ENCODE measurements at regions not wholly inside any gene's neighbourhood (a gene's known extent, or its start where the extent isn't known, plus 50 kb on each side); places are given as distances from the start of the nearest gene placed in this dataset.
"Not testable (repeated sequence)": the region's sequence is repeated elsewhere in the genome, so short reads cannot be mapped to it uniquely, and the experiment has no call there.

DNA sequence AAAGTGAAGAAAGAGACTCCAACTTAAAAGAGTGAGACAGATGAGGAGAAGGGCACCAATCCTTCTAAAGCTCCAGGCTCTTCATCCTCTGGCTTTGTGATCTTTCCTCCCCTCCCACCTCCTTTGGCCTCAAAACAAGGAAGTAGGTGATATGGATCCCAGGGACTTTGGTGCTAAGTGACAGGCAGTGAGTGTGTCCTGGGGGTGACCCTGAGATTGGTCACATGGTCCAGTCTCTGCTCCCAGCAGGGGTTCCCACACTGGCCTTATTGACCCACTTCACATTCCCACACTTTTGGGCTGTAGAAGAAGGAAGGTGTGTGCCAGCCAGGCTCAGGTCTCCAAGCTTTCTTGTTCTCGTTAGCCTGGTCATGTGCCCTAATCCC lies 401.2 kb upstream of the PROX1 start:
- Mint-ChIP-seq H3K4me1 (no peaks in the 10 kb centered on the region), H3K27ac (no peak overlapping the region), H3K9me3 (peaks cover 0 to 3% (median 0%) of the 10 kb centered on the region in 6 donors), H3K27me3 (ENCODE audit: low read depth in 3 of 3) (peaks cover 2 to 3% (median 2%) of the 10 kb centered on the region in 3 donors), H3K4me3 (no peak overlapping the region), H3K36me3 (no peaks in the 10 kb centered on the region)
- no peak for DNase-seq

DNA sequence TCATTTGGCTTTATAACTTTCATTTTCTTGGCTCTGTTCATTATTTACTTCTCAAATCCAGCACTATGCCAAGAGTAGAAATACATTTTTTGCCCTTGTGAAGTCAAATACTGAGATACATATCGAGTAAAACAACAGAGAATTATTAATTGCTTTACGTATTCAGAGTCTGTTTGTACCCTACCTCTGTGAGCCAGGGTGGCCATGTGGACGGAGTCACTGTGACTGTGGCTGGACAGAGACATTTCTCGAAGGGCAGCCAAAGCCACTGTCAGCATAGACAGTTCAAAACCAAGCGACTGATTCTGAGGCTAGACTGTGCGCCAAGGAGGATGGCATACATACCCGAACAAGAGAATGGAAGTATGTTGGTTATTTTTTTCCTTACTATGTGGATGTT lies 391.0 kb upstream of the PROX1 start:
- H3K4me1 Mint-ChIP-seq, result no peaks in the 10 kb centered on the region
- DNase-seq, result no peak
- H3K27ac Mint-ChIP-seq, result no peak overlapping the region
- peaks cover 0 to 5% (median 0%) of the 10 kb centered on the region in 6 donors for H3K9me3 Mint-ChIP-seq
- peaks cover 0 to 3% (median 2%) of the 10 kb centered on the region in 3 donors for H3K27me3 Mint-ChIP-seq (ENCODE audit: low read depth in 3 of 3)
- no peak overlapping the region for H3K4me3 Mint-ChIP-seq
- no peaks in the 10 kb centered on the region for H3K36me3 Mint-ChIP-seq

DNA sequence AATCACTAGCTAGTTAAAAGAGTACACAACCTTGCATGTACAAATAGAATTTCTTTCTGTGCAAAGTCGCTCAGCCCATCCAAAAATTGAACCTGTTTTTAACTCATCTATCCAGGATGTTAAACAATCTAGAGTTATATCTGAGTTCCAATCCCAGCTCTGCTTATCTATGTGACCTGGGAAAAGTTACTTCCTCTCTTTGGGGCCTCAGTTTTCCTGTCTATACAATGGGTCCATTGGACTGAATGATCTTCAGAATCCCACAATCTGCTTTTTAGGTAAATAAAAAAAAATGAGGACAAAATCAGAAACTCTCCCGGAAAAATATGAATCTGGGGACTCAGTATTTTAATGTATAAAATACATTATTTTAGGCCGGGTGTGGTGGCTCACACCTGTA lies 389.5 kb upstream of the PROX1 start:
- Mint-ChIP-seq H3K27me3 (ENCODE audit: low read depth in 3 of 3) (peaks cover 0 to 5% (median 3%) of the 10 kb centered on the region in 3 donors), H3K27ac (no peak overlapping the region), H3K36me3 (no peaks in the 10 kb centered on the region), H3K9me3 (peaks cover 0 to 3% (median 0%) of the 10 kb centered on the region in 6 donors), H3K4me1 (no peaks in the 10 kb centered on the region), H3K4me3 (no peak overlapping the region)
- DNase-seq, result no peak

DNA sequence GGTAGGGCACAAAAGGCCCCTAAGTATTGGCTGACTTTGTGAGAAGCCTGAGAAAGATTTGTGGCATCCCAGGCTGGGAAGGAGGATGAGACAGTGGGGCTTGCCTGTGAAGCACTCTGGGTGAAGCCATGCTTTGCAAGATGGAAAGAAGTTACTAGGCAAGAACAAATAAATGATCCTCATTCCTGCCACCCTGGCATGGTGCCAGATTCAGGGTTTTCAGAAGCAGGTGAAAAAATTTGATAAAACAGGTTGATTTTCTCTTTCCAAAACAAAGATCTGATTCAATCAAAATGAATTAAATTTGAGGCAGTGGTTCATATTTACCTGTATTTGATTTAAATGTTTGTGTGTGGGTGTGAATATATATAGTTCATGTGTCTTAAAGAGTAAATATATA lies 386.9 kb upstream of the PROX1 start:
- Mint-ChIP-seq H3K27ac (no peak overlapping the region), H3K4me1 (no peaks in the 10 kb centered on the region), H3K36me3 (no peaks in the 10 kb centered on the region), H3K9me3 (peaks cover 0 to 3% (median 0%) of the 10 kb centered on the region in 6 donors), H3K4me3 (no peak overlapping the region), H3K27me3 (ENCODE audit: low read depth in 3 of 3) (peaks cover 0 to 2% (median 0%) of the 10 kb centered on the region in 3 donors)
- no peak for DNase-seq

DNA sequence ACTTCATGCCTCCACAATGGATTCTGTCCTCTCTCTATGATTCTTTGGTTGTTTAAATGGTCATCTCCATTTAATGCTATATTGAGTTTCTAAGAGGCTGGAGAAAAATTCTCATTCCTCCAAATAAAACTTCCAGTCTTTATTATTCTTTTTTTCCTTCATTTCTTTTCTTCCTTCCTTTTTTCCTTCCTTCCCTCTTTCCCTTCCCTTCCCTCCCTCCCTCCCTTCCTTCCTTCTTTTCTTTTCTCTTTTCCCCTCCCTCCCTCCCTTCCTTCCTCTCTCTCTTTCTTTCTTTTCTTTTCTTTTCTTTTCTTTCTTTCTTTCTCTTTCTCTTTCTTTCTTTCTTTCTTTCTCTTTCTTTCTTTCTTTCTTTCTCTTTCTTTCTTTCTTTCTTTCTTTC lies 386.1 kb upstream of the PROX1 start:
- not testable (repeated sequence) for DNase-seq; H3K27me3 Mint-ChIP-seq (ENCODE audit: low read depth in 3 of 3); H3K9me3 Mint-ChIP-seq; H3K4me3 Mint-ChIP-seq; H3K27ac Mint-ChIP-seq; H3K36me3 Mint-ChIP-seq; H3K4me1 Mint-ChIP-seq

DNA sequence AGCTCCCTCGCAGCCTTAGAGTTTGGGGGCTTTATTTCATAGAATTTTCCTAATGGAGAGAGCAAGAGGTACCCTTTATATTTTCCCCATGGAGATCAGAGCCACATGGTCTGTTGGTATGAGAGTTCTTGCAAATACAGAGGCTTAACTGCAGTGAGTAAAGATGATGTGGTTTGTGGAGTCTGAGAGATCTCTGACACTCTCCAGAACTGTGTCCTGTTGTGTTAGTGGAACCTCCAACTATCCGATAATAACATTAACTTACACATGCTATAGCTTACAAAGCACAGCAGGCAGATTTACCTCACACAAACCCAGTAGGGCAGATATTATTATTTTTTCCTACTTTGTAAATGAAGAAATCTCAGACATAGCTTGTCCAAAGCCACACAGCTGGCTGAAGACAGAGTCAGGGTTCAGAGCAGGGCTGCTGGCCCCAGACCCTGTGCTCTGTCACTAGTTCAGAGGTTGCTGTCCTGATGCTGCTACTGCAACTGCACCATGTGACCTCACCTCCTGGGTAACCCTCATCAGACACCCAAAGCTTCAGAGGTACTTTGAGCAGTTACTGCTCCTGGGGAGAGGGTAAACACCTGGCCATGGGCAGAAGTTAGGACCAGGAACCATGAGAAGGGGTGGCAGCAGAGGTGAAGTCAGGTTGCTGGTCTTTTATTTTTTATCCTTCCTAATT lies 384.8 kb upstream of the PROX1 start:
- Mint-ChIP-seq H3K4me1 (no peaks in the 10 kb centered on the region), H3K4me3 (no peak overlapping the region), H3K27ac (no peak overlapping the region), H3K27me3 (ENCODE audit: low read depth in 3 of 3) (peaks cover 0 to 5% (median 2%) of the 10 kb centered on the region in 3 donors), H3K9me3 (peaks cover 0 to 3% (median 0%) of the 10 kb centered on the region in 6 donors), H3K36me3 (no peaks in the 10 kb centered on the region)
- no peak for DNase-seq

DNA sequence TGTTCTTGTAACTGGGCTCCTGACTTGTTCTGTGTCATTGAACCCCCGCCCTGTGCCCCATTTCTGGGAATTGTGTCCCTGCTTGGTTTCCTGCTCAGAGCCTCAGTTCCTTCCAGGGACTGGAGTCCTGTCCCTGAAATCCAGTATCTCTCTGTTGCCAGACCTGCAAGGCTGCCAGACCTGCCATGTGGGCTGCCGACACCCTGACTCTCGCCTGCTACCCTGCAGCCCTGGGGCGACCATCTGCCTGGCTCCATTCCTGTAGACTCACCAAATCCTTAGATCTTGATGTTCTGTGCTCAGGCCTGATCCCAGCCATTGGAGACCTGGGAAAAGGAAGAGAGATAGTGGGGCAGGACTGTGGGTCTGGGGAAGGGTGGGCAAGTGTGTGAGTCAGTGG lies 383.3 kb upstream of the PROX1 start:
- Mint-ChIP-seq H3K4me1 (no peaks in the 10 kb centered on the region), H3K9me3 (peaks cover 0 to 2% (median 0%) of the 10 kb centered on the region in 6 donors), H3K36me3 (no peaks in the 10 kb centered on the region), H3K27me3 (ENCODE audit: low read depth in 3 of 3) (peaks cover 0 to 5% (median 4%) of the 10 kb centered on the region in 3 donors), H3K27ac (no peak overlapping the region), H3K4me3 (no peak overlapping the region)
- DNase-seq, result no peak

DNA sequence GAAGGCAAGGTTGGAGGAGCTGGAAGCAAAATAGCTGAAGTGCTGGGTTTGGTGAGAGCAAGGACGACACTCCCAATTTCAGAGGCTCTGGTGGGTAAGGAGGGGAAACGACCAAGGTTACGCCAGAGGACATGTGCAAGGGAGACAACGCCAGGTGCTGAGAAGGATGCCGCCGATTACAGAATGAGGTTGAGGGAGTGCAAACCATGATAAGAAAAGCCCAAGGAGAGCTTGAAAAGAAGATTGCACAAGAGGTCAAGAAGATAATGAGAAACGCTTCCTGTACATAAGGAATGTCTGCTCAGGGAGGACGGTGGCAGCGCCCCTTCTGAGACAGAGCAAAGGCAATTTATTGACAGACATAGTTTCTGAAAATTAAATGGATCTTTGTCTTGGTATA lies 382.0 kb upstream of the PROX1 start:
- no peaks in the 10 kb centered on the region for H3K36me3 Mint-ChIP-seq
- H3K9me3 Mint-ChIP-seq, result peaks cover 0 to 3% (median 0%) of the 10 kb centered on the region in 6 donors
- H3K4me3 Mint-ChIP-seq, result no peak overlapping the region
- no peak overlapping the region for H3K27ac Mint-ChIP-seq
- no peaks in the 10 kb centered on the region for H3K4me1 Mint-ChIP-seq
- DNase-seq, result no peak
- peaks cover 0 to 5% (median 4%) of the 10 kb centered on the region in 3 donors for H3K27me3 Mint-ChIP-seq (ENCODE audit: low read depth in 3 of 3)

DNA sequence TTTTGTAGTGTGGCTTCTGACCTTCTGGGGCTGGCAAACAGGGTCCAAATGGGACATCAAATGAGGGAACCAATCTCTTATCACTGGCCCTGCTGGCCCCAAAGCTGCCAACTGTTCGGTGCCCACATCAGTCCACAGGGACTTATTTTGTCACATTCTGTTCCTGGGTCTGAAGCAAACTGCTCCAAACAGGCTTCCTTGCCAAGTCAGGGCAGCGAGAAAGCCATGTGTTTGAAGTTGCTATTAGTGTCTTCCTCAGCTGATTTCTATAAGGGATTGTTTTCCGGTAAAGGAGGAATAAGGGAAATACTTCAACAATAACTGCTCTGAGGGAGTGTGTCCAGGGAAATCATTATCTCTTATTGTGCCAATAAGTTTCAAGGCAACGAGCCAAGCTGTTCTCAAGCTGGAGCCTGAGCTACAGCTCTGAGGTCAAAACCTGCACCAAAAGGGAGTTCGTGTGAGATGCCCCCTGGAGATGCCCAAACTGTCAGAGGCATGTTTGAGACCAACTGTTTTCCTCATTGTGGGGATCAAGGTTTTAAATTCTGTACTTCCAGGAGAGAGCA lies 381.4 kb upstream of the PROX1 start:
- peaks cover 0 to 3% (median 0%) of the 10 kb centered on the region in 6 donors for H3K9me3 Mint-ChIP-seq
- no peaks in the 10 kb centered on the region for H3K36me3 Mint-ChIP-seq
- DNase-seq, result no peak
- no peak overlapping the region for H3K4me3 Mint-ChIP-seq
- no peaks in the 10 kb centered on the region for H3K4me1 Mint-ChIP-seq
- peaks cover 2 to 5% (median 4%) of the 10 kb centered on the region in 3 donors for H3K27me3 Mint-ChIP-seq (ENCODE audit: low read depth in 3 of 3)
- H3K27ac Mint-ChIP-seq, result no peak overlapping the region

DNA sequence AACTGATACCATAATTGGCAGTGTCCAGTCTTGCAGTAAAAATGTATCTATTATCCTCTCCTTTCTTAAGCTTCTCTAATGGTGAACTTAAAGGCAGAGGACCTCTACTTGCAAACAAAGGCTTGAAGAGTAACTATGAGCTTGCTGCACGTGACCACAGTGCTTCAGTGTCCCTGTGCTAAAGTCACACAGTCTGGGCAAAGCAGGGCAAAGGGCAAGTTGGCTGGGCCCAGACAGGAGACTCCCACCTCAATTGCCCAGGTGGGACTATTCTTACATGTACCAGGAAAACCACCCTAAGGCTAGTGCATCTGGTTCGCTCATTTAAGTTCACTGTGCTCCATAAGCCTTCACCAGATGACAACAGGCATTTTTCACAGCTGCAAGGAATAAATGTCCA lies 374.2 kb upstream of the PROX1 start:
- peaks cover 0 to 6% (median 0%) of the 10 kb centered on the region in 6 donors for H3K9me3 Mint-ChIP-seq
- DNase-seq, result no peak
- H3K4me3 Mint-ChIP-seq, result no peak overlapping the region
- no peaks in the 10 kb centered on the region for H3K4me1 Mint-ChIP-seq
- H3K36me3 Mint-ChIP-seq, result no peaks in the 10 kb centered on the region
- peaks cover 0 to 4% (median 2%) of the 10 kb centered on the region in 3 donors for H3K27me3 Mint-ChIP-seq (ENCODE audit: low read depth in 3 of 3)
- no peak overlapping the region for H3K27ac Mint-ChIP-seq

DNA sequence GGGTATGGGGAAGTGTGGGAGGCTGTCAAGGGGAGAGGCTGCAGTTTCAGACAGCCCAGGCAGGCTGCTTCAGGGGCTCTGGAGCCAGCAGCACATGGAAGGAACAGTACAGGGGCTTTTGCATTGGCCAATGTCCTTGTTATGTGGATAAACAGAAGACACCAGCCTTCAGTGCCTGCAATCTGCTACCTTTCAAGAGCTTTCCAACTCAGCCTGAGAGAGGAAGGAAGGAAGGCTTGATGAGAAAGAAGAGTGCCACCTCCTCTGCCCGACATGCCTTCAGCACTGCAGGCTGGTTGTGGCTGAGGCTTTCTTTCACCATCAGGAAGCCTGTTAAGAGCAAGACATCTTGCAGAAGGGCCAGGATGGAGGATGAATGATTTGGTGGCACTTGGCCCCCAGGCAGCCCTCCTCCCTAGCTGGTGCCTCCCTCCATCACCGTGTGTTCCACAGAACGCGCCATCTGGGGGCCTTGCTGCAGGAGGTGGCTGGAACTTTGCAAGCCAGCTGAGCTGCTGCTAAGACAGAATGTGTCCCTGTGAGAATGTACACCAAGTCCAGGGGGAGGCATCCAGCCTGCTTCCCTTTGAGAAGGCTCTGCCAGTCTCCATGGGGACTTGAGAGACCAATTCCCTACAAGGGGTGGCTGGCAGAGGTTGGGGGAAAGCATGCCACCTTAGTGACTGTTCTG lies 372.4 kb upstream of the PROX1 start:
- Mint-ChIP-seq H3K4me1 (no peaks in the 10 kb centered on the region), H3K27ac (no peak overlapping the region)

DNA sequence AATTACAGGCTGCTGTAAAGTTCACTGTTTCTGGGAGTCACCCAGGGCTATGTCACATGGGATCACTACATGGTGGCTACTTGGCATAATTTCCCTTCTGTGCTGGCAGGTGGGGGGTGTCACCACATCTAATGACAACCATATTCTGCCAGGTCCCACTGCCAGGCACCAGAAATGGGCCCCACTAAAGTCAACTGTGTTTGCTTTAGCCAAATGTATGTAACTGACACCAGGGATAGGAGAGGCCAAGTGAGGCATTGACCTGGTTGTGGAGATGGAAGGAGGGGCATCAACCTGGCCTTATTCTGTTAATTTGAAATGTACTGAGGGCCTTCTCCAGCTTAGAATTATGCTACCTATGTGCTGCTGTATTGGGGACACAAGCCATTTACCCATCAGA lies 370.6 kb upstream of the PROX1 start:
- DNase-seq, result no peak
- H3K4me3 Mint-ChIP-seq, result no peak overlapping the region
- no peaks in the 10 kb centered on the region for H3K4me1 Mint-ChIP-seq
- peaks cover 0 to 2% (median 0%) of the 10 kb centered on the region in 6 donors for H3K9me3 Mint-ChIP-seq
- H3K27me3 Mint-ChIP-seq (ENCODE audit: low read depth in 3 of 3), result peaks cover 0 to 2% (median 0%) of the 10 kb centered on the region in 3 donors
- no peak overlapping the region for H3K27ac Mint-ChIP-seq
- H3K36me3 Mint-ChIP-seq, result no peaks in the 10 kb centered on the region

More for the DNA sequence above, 372.4 kb upstream of the PROX1 start:
- H3K9me3 Mint-ChIP-seq, result peaks cover 0 to 2% (median 0%) of the 10 kb centered on the region in 6 donors
- no peak for DNase-seq
- H3K4me3 Mint-ChIP-seq, result no peak overlapping the region
- H3K27me3 Mint-ChIP-seq (ENCODE audit: low read depth in 3 of 3), result peaks cover 0 to 2% (median 2%) of the 10 kb centered on the region in 3 donors
- H3K36me3 Mint-ChIP-seq, result no peaks in the 10 kb centered on the region

DNA sequence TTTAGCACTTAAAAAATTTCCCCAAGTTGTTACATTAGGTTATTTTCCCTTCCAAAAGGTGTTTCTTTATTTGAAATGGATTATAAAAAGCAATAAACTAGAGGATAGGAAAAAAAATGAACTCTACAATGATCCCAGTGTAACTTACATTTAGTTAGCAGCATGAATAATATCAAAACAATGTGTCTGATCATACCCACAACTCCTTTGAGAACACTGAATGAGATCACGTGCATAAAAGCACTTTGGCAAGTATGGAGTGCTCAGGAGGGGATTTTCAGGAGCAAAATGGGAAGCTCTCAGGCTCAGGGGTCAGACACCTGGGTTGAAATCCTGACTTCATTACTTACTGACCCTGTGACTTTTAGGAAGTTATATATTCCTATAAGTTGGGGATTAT lies 369.7 kb upstream of the PROX1 start:
- no peak overlapping the region for H3K4me3 Mint-ChIP-seq
- H3K9me3 Mint-ChIP-seq, result peaks cover 0 to 2% (median 0%) of the 10 kb centered on the region in 6 donors
- no peak overlapping the region for H3K27ac Mint-ChIP-seq
- no peaks in the 10 kb centered on the region for H3K36me3 Mint-ChIP-seq
- no peak for DNase-seq
- peaks cover 0 to 2% (median 0%) of the 10 kb centered on the region in 3 donors for H3K27me3 Mint-ChIP-seq (ENCODE audit: low read depth in 3 of 3)
- peaks cover 0 to 3% of the 10 kb centered on the region in 2 donors for H3K4me1 Mint-ChIP-seq

DNA sequence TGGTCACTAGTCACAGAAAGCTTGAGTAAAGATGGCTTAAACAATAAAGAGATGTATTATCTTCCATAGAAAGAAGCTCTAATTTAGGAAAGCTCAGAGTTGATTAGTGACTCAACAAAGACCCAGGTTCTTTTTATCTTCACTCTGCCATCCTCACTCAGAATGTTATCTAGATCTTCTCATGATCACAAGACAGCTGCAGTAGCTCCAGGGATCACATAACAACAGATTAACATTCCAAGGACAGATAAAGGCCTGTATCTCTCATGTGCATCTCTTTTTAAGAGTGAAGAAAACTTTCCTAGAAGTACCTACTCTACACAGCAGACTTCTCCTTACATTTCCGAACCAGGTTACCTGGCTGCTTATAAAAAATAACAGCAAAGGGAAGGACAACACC lies 368.7 kb upstream of the PROX1 start:
- Mint-ChIP-seq H3K4me1 (peaks cover 0 to 5% of the 10 kb centered on the region in 2 donors), H3K27ac (no peak overlapping the region), H3K27me3 (ENCODE audit: low read depth in 3 of 3) (peaks cover 0 to 4% (median 2%) of the 10 kb centered on the region in 3 donors), H3K36me3 (no peaks in the 10 kb centered on the region), H3K4me3 (no peak overlapping the region), H3K9me3 (peaks cover 0 to 2% (median under 1%) of the 10 kb centered on the region in 6 donors)
- DNase-seq, result no peak
